ENCODE measurements at regions not wholly inside any gene's neighbourhood (a gene's known extent, or its start where the extent isn't known, plus 50 kb on each side); places are given as distances from the start of the nearest gene placed in this dataset.

DNA sequence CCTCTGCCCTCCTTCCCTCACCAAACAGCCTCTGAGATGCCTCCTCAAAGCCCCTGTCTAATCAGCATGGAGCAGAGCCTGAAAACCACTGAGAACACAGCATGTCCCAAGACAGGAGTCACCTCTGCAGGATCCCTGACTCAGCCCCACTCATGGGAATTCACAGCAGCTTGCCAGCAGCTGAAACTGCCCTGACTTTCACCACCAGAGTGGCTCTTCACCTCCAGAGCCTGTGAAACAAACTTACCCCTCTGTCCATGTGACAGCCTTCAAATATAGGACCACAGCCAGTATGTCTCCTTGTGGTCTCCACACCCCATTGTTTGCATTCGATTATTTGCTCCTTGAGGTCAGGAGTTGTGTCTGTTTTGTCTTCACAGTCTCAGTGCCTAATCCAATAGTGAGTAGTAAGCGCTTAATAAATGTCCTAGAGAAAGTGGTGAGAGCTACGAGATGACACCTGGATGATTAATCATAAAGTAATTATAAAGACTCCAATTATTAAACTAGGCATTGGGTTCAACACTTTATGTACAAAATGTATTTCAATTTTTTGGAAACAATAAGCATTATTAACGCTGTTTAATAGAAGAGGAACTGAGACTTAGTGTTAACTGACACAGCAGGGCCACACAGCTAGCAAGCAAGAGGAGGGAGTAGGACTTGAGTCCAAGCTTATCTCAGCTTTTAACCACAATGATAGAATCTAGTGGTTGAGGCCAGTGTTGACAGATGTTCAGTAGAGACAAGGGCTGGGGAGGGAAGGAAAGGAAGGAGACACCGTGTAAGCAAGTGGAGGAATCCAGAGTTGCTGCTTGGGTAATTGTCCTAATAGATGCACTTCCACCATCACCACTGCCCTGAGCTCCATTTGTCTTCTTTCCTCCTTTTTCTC lies 358.7 kb upstream of the TNP1 start:
- intact Hi-C loops (cut with DNase I) = no loop called here
- TF ChIP-seq, protein P1, sequence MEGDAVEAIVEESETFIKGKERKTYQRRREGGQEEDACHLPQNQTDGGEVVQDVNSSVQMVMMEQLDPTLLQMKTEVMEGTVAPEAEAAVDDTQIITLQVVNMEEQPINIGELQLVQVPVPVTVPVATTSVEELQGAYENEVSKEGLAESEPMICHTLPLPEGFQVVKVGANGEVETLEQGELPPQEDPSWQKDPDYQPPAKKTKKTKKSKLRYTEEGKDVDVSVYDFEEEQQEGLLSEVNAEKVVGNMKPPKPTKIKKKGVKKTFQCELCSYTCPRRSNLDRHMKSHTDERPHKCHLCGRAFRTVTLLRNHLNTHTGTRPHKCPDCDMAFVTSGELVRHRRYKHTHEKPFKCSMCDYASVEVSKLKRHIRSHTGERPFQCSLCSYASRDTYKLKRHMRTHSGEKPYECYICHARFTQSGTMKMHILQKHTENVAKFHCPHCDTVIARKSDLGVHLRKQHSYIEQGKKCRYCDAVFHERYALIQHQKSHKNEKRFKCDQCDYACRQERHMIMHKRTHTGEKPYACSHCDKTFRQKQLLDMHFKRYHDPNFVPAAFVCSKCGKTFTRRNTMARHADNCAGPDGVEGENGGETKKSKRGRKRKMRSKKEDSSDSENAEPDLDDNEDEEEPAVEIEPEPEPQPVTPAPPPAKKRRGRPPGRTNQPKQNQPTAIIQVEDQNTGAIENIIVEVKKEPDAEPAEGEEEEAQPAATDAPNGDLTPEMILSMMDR (IDR thresholded peaks at IDR 0.05) = no peak
- TF ChIP-seq POLR2A (IDR thresholded peaks at IDR 0.05) = no peak
- Histone ChIP-seq H3K4me3 (no peak overlapping the region), H3K27me3 (no peaks in the 10 kb centered on the region), H3K9me3 (no peaks in the 10 kb centered on the region), H3K36me3 (no peaks in the 10 kb centered on the region), H3K4me1 (no peaks in the 10 kb centered on the region), H3K27ac (no peak overlapping the region)
- 55% methylated on average over 5 of the region's 5 CpGs for WGBS (ENCODE audit: insufficient coverage, low coverage, low lambda C conversion rate, missing lambda C conversion rate)
- no peak for ATAC-seq
- no peak for DNase-seq

DNA sequence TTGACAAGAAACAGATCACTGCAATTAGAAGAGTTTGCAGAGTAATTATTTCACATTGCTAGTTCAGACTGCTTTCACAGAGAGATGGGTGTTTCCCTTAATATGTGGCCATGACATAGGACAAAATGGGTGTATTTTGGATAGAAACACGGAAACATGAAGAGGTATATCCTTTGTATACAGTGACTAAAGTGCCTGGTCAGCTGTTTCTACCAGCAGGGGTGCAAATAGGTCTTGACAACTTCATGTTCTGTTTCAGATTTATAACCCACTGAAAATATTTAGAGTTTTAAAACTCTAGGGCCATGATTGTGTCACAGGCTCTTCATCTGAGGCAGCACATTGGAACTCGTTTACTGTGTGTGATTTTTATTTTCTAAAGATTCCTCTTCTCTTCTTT lies 357.1 kb upstream of the TNP1 start:
- Histone ChIP-seq H3K27me3 (no peaks in the 10 kb centered on the region), H3K9me3 (no peaks in the 10 kb centered on the region), H3K4me3 (no peak overlapping the region), H3K4me1 (no peaks in the 10 kb centered on the region), H3K27ac (no peak overlapping the region), H3K36me3 (no peaks in the 10 kb centered on the region)
- TF ChIP-seq, protein P1 (IDR thresholded peaks at IDR 0.05) = no peak
- TF ChIP-seq POLR2A (IDR thresholded peaks at IDR 0.05) = no peak
- 52% methylated on average over 2 of the region's 2 CpGs for WGBS (ENCODE audit: insufficient coverage, low coverage, low lambda C conversion rate, missing lambda C conversion rate)
- DNase-seq (no peak), ATAC-seq (no peak)
- intact Hi-C loops (cut with DNase I) = no loop called here

DNA sequence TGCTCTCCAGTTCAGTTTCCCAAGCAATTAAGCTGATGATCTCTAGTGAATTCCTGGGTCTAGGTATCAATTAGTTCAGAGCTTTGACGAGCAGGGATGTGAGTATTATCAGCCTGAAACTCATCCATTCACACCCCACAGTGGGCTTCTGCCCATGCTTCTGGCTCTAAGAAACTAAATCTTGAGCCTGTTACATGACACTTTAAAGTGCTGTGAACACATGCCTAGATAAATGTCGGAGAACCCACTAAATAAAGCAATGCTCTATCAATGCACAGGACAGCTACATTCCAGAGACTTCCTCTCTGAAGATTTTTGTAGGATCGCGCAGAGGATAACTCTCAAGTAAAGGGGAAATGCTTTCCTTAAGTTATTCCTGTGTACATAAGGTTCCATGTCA lies 356.5 kb upstream of the TNP1 start:
- DNase-seq (no peak), ATAC-seq (no peak)
- Histone ChIP-seq H3K4me3 (no peak overlapping the region), H3K27me3 (no peaks in the 10 kb centered on the region), H3K36me3 (no peaks in the 10 kb centered on the region), H3K27ac (no peak overlapping the region), H3K4me1 (no peaks in the 10 kb centered on the region), H3K9me3 (no peaks in the 10 kb centered on the region)
- intact Hi-C loops (cut with DNase I) = no loop called here
- TF ChIP-seq POLR2A (IDR thresholded peaks at IDR 0.05) = no peak
- TF ChIP-seq, protein P1 (IDR thresholded peaks at IDR 0.05) = no peak
- WGBS (ENCODE audit: insufficient coverage, low coverage, low lambda C conversion rate, missing lambda C conversion rate) = 62% methylated on average over 4 of the region's 4 CpGs

DNA sequence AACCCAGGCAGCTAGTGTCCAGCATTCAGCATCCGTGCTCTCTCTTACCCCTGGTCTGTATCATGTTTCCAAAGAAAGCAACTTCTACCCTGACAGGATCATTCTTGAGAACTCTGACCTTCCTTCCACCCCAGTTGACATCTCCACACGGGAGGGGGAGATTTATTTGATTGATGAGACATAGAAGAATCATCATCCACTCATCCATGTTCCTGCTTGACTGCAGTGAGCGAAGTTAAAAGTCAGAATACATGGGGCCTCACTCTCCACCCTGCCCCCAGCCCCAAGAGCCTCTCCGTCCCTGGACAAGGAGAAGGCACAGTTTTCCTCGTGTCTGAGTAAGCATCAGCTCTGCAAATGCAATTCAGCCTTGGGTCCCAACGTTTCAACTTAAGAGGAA lies 356.0 kb upstream of the TNP1 start:
- Histone ChIP-seq H3K4me1 (no peaks in the 10 kb centered on the region), H3K9me3 (no peaks in the 10 kb centered on the region), H3K27me3 (no peaks in the 10 kb centered on the region), H3K4me3 (no peak overlapping the region), H3K36me3 (no peaks in the 10 kb centered on the region), H3K27ac (no peak overlapping the region)
- TF ChIP-seq POLR2A (IDR thresholded peaks at IDR 0.05) = no peak
- TF ChIP-seq, protein P1 (IDR thresholded peaks at IDR 0.05) = no peak
- ATAC-seq (no peak), DNase-seq (no peak)
- 27% methylated on average over 3 of the region's 6 CpGs for WGBS (ENCODE audit: insufficient coverage, low coverage, low lambda C conversion rate, missing lambda C conversion rate)
- intact Hi-C loops (cut with DNase I) = no loop called here
